GM12873 (cell line): ENCODE measurements at regions not wholly inside any gene's neighbourhood (a gene's known extent, or its start where the extent isn't known, plus 50 kb on each side); places are given as distances from the start of the nearest gene placed in this dataset.

ENCODE experiments used
- TF ChIP-seq, protein P1 (sequence below): IDR thresholded peaks from 2 replicates; pipeline ENCODE4 v1.5.1; 2012; ENCODE audit warnings: low read depth, mild to moderate bottlenecking, moderate library complexity, low read length, control low read depth; ENCODE audit not compliant: insufficient read depth; ENCODE audit errors: missing control alignments

DNA sequence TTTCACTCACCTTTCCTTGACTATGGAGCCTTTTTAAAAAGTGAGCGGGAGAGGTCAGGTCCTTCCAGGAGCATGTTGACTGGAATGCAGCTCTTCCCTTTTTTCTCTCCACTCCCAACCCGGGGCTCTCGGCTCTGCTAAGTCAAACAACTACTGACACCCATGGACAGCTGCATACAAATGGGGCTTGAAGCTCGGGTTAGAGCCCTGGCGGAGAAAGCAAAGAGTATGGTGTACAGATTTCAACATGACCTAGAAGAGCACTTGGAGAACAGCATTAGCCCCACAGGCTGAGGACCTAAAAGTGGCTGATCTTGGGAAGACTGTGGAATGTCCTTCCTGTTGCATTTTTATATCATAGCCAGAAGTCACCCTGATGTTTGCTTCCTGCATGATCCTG lies 162.0 kb upstream of the STMND1 start:
- TF ChIP-seq, protein P1, sequence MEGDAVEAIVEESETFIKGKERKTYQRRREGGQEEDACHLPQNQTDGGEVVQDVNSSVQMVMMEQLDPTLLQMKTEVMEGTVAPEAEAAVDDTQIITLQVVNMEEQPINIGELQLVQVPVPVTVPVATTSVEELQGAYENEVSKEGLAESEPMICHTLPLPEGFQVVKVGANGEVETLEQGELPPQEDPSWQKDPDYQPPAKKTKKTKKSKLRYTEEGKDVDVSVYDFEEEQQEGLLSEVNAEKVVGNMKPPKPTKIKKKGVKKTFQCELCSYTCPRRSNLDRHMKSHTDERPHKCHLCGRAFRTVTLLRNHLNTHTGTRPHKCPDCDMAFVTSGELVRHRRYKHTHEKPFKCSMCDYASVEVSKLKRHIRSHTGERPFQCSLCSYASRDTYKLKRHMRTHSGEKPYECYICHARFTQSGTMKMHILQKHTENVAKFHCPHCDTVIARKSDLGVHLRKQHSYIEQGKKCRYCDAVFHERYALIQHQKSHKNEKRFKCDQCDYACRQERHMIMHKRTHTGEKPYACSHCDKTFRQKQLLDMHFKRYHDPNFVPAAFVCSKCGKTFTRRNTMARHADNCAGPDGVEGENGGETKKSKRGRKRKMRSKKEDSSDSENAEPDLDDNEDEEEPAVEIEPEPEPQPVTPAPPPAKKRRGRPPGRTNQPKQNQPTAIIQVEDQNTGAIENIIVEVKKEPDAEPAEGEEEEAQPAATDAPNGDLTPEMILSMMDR, result no peak

DNA sequence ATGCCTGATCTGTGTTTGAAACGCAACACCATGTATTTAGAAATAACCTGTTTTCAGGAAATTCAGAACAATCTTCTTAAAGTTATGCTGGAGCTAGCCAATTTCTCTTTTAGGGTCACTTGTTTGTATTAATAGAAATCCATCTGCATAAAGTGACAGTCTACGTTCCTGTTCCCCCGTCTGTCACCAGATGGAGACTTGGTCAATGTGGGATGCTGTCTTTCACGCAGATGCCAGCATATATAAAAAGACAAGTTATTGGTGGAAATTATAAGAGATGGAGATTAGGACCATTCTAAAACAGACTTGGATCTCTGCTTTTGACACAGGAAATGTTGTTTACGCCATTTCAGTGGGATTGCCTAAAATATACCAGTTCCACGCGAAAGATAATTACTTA lies 162.5 kb upstream of the STMND1 start:
- TF ChIP-seq, protein P1, result no peak

DNA sequence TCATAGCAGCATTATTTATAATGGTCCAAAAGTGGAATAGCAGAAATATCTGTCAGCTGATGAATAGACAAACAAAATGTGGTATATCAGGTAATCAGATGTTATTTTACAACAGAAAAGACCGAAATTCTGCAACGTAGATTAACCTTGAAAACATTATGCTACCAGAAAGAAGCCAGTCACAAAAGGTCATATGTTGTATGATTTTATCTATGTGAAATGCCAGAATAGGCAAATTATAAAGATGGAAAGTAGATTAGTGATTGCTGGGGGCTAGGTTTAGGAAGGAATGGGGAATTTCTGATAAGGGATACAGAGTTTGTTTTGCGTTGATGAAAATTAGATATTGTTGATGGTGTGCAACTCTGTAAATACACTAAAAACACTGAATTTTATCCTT lies 165.0 kb upstream of the STMND1 start:
- TF ChIP-seq, protein P1, result no peak

DNA sequence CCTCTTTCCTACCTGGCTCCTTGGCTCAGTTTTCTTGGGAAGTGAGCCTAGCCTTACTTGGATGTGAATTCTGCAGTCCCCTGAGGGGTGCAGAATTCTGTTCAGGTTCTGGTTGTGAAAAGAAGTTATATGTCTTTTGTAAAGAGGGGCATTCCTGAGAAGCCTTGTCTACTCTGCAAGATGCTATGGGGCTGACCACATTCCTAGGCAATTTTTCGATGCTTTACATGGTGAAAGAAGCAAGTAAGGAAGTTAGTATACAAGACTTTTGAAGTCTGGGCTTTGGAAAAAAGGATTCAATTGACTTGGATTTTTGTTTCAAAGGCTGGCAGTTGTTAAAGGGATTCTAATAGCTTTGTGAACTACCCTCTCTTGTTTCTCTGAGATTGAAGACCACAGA lies 167.9 kb upstream of the STMND1 start:
- TF ChIP-seq, protein P1, result no peak

DNA sequence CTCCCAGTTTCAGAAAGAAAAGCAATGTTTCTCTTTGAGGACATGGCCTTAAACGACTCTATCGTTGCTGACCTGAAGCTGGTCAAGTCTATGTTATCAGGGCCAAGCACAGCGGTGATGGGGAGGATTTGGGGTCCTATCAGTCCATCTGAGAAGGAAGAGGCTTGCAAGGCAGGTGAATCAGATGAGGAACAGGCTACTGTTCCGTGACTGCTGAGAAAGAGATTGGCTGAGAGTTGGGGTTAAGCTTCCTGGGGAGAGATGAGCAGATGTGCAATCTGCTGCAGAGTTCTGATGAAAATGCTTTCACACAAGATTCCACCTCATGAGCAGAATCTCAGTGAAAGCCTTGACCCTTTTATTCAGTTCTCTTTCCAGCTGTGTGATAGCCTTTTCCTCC lies 168.3 kb upstream of the STMND1 start:
- TF ChIP-seq, protein P1, result no peak

DNA sequence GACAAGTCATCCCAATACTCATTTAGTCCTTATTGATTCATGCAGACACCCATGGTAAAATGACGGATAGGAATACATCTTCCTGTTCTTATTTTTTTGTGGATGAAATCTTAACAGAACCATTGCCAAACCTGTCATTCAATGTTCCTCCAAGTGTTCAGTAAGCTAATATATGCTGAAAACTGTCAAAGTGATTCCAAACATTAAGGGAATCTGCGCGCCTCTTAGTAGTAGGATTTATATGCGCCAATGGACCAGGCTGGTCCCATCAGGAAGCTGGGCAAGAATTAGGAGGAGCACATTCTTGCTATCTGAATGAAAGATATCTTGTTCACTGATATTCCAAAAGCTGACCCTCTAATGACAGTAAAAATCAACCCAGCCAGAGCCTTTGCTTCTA lies 168.9 kb upstream of the STMND1 start:
- TF ChIP-seq, protein P1, result no peak

DNA sequence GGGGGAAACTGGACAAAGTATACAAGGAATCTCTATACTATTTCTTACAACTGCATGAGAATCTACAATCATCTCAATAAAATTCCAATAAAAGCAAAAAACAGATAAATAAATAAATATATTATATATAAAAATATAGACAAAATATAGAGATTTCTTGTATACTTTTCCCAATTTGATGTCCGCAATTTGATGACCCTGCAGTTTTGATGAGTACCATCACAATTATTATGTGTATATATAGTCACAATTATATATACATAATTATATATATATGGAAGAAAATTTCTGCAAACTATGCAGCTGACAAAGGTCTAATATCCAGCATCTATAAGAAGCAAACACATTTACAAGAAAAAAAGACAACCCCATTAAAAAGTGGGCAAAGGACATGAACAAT lies 169.2 kb upstream of the ATXN1 start:
- TF ChIP-seq, protein P1, result no peak
